ENCODE measurements at regions not wholly inside any gene's neighbourhood (a gene's known extent, or its start where the extent isn't known, plus 50 kb on each side); places are given as distances from the start of the nearest gene placed in this dataset.

DNA sequence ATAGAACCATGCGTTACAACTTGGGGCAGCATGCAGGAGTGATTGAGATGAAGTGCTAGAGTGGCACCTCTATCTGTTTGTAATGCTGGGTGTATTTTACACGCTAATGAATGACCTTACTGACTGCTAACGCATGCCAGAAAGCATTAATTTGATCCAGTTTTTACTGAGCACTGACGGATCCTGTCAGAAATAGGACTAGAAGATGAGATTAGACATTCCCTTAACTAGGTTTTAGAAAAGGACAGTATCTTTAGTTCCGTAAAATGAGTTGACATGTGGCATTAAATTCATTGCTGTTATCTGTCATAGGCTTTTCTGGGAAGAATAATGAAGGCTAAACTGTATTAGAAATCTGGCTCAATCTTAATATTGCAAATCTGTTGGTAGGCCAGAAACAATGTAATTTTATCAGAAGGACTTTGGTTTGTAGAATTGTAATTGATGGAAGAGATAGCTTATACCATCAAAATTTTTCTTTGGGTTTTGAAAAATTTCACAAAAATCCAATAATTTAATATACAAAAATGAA, 140.4 kb upstream of the WDFY3 start:
- TF ChIP-seq, protein P1, sequence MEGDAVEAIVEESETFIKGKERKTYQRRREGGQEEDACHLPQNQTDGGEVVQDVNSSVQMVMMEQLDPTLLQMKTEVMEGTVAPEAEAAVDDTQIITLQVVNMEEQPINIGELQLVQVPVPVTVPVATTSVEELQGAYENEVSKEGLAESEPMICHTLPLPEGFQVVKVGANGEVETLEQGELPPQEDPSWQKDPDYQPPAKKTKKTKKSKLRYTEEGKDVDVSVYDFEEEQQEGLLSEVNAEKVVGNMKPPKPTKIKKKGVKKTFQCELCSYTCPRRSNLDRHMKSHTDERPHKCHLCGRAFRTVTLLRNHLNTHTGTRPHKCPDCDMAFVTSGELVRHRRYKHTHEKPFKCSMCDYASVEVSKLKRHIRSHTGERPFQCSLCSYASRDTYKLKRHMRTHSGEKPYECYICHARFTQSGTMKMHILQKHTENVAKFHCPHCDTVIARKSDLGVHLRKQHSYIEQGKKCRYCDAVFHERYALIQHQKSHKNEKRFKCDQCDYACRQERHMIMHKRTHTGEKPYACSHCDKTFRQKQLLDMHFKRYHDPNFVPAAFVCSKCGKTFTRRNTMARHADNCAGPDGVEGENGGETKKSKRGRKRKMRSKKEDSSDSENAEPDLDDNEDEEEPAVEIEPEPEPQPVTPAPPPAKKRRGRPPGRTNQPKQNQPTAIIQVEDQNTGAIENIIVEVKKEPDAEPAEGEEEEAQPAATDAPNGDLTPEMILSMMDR (IDR thresholded peaks at IDR 0.05), result no peak
- TF ChIP-seq POLR2AphosphoS5 (IDR thresholded peaks at IDR 0.05) (no peak), POLR2A (IDR thresholded peaks at IDR 0.05) (no peak)
